Neural crest cell (in vitro differentiated cells): ENCODE measurements at regions not wholly inside any gene's neighbourhood (a gene's known extent, or its start where the extent isn't known, plus 50 kb on each side); places are given as distances from the start of the nearest gene placed in this dataset.

Experiments
- DNase-seq: peaks from one replicate; pipeline ENCODE4 v3.0.0; 2021; ENCODE audit warnings: low read depth, mixed read lengths, low spot score
- H3K27ac Mint-ChIP-seq: one replicate; pipeline ENCODE4 v1.8.0; 2021; ENCODE audit warnings: mild to moderate bottlenecking, mixed read lengths; ENCODE audit not compliant: unreplicated experiment
- H3K27me3 Mint-ChIP-seq: 2 replicates; pipeline ENCODE4 v1.8.0; 2021; ENCODE audit warnings: low read depth, mild to moderate bottlenecking, mixed read lengths
- H3K36me3 Mint-ChIP-seq: 2 replicates; pipeline ENCODE4 v1.8.0; 2021; ENCODE audit warnings: low read depth, mild to moderate bottlenecking, mixed read lengths
- H3K4me1 Mint-ChIP-seq: 2 replicates; pipeline ENCODE4 v1.8.0; 2021; ENCODE audit warnings: mixed read lengths
- H3K4me3 Mint-ChIP-seq: one replicate; pipeline ENCODE4 v1.8.0; 2021; ENCODE audit warnings: mild to moderate bottlenecking, mixed read lengths
- H3K9me3 Mint-ChIP-seq: 2 replicates; pipeline ENCODE4 v1.8.0; 2021; ENCODE audit warnings: mixed read lengths
- CTCF ChIP-seq: fragments of 200-600 bp; sonication (generic); conservative IDR thresholded peaks from 2 replicates; pipeline ENCODE4 v1.5.0; 2021; ENCODE audit warnings: antibody characterized with exemption, mild to moderate bottlenecking

- H3K36me3 Mint-ChIP-seq = no peaks in the 10 kb centered on the region
- H3K4me3 Mint-ChIP-seq = no peak overlapping the region
- no peak for TF ChIP-seq CTCF
- H3K27ac Mint-ChIP-seq = no peak overlapping the region
- no peaks in the 10 kb centered on the region for H3K9me3 Mint-ChIP-seq
- no peaks in the 10 kb centered on the region for H3K27me3 Mint-ChIP-seq
- H3K4me1 Mint-ChIP-seq = peaks cover 16% of the 10 kb centered on the region
- no peak for DNase-seq
These were observed 594.4 kb downstream of the TOX3 start for GRCh38 chr16:51952500-51952899.

- Mint-ChIP-seq H3K36me3 (no peaks in the 10 kb centered on the region), H3K27ac (no peak overlapping the region), H3K9me3 (no peaks in the 10 kb centered on the region), H3K4me3 (no peak overlapping the region), H3K27me3 (no peaks in the 10 kb centered on the region), H3K4me1 (peaks cover 16% of the 10 kb centered on the region)
- DNase-seq = no peak
- no peak for TF ChIP-seq CTCF
These were observed 595.2 kb downstream of the TOX3 start for GRCh38 chr16:51951668-51952298.

GRCh38 chr16:51950118-51950780, 596.7 kb downstream of the TOX3 start:
- no peak for DNase-seq
- H3K27me3 Mint-ChIP-seq = no peaks in the 10 kb centered on the region
- no peaks in the 10 kb centered on the region for H3K36me3 Mint-ChIP-seq
- H3K4me3 Mint-ChIP-seq = no peak overlapping the region
- H3K27ac Mint-ChIP-seq = no peak overlapping the region
- H3K4me1 Mint-ChIP-seq = peaks cover 16% of the 10 kb centered on the region
- no peak for TF ChIP-seq CTCF
- no peaks in the 10 kb centered on the region for H3K9me3 Mint-ChIP-seq

GRCh38 chr16:51949282-51949681, 597.7 kb downstream of the TOX3 start:
- no peak for TF ChIP-seq CTCF
- H3K4me1 Mint-ChIP-seq = peaks cover 16% of the 10 kb centered on the region
- no peaks in the 10 kb centered on the region for H3K27me3 Mint-ChIP-seq
- DNase-seq = no peak
- no peaks in the 10 kb centered on the region for H3K9me3 Mint-ChIP-seq
- H3K27ac Mint-ChIP-seq = no peak overlapping the region
- H3K36me3 Mint-ChIP-seq = no peaks in the 10 kb centered on the region
- H3K4me3 Mint-ChIP-seq = no peak overlapping the region

GRCh38 chr16:51941412-51941811, 605.5 kb downstream of the TOX3 start:
- Mint-ChIP-seq H3K4me1 (peaks cover 14% of the 10 kb centered on the region), H3K36me3 (no peaks in the 10 kb centered on the region), H3K27me3 (no peaks in the 10 kb centered on the region), H3K27ac (no peak overlapping the region), H3K9me3 (no peaks in the 10 kb centered on the region), H3K4me3 (no peak overlapping the region)
- TF ChIP-seq CTCF = no peak
- DNase-seq = no peak
